Brain microvascular endothelial cell (primary cell): ENCODE measurements at regions not wholly inside any gene's neighbourhood (a gene's known extent, or its start where the extent isn't known, plus 50 kb on each side); places are given as distances from the start of the nearest gene placed in this dataset.
"Not testable (repeated sequence)": the region's sequence is repeated elsewhere in the genome, so short reads cannot be mapped to it uniquely, and the experiment has no call there.

ENCODE experiments used
- DNase-seq: peaks from one replicate; pipeline ENCODE4 v3.0.0-alpha.2; 2020
- H3K27ac ChIP-seq: fragments of 250-450 bp; sonication (Bioruptor Pico); 2 replicates; pipeline ENCODE4 v1.5.1; 2020; ENCODE audit warnings: mild to moderate bottlenecking, moderate library complexity
- H3K27me3 ChIP-seq: fragments of 250-450 bp; sonication (Bioruptor Pico); replicated peaks from 2 replicates; pipeline ENCODE4 v1.5.1; 2020; ENCODE audit warnings: mild to moderate bottlenecking
- H3K36me3 ChIP-seq: fragments of 250-450 bp; sonication (Bioruptor Pico); replicated peaks from 2 replicates; pipeline ENCODE4 v1.5.1; 2020; ENCODE audit warnings: mild to moderate bottlenecking
- H3K4me3 ChIP-seq: 2 replicates; pipeline ENCODE4 v1.5.1; 2011; ENCODE audit warnings: low read depth, mild to moderate bottlenecking, control low read depth, low read length, moderate library complexity
- in situ Hi-C: cut with HindIII; loops from 2 replicates; pipeline ENCODE4 v1.10.0; 2017; ENCODE audit warnings: low sequenced_read_pairs, low pct_ligation_motif_present
- TF ChIP-seq, protein P1 (sequence below): IDR thresholded peaks from 2 replicates; pipeline ENCODE4 v1.5.1; 2011; ENCODE audit warnings: low read depth, mild to moderate bottlenecking, moderate library complexity, low read length, control low read depth, inconsistent platforms; ENCODE audit errors: missing control alignments

DNA sequence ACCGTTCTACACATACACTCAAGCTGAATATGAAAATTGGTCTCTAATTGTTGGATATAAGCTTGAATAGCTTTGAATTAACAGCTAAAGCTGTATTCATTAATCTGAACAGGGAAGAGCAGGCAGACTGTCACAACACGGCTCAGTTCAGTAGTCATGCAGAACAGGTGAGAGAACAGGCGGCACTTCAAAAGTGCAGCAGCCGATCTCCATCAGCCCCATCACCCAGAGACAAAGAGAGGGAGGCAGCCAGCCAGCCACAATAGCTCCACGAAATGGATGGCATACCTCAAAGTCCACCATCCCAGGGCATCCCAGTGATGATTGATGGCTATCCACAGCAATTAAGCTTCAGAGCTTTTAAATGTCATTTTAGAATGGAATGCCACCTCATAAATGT, 419.2 kb downstream of the OLFM4 start:
- Histone ChIP-seq H3K36me3 (no peaks in the 10 kb centered on the region), H3K4me3 (no peak overlapping the region), H3K27ac (no peak overlapping the region), H3K27me3 (no peaks in the 10 kb centered on the region)
- TF ChIP-seq, protein P1, sequence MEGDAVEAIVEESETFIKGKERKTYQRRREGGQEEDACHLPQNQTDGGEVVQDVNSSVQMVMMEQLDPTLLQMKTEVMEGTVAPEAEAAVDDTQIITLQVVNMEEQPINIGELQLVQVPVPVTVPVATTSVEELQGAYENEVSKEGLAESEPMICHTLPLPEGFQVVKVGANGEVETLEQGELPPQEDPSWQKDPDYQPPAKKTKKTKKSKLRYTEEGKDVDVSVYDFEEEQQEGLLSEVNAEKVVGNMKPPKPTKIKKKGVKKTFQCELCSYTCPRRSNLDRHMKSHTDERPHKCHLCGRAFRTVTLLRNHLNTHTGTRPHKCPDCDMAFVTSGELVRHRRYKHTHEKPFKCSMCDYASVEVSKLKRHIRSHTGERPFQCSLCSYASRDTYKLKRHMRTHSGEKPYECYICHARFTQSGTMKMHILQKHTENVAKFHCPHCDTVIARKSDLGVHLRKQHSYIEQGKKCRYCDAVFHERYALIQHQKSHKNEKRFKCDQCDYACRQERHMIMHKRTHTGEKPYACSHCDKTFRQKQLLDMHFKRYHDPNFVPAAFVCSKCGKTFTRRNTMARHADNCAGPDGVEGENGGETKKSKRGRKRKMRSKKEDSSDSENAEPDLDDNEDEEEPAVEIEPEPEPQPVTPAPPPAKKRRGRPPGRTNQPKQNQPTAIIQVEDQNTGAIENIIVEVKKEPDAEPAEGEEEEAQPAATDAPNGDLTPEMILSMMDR: no peak
- in situ Hi-C loops: no loop called here
- DNase-seq: no peak

DNA sequence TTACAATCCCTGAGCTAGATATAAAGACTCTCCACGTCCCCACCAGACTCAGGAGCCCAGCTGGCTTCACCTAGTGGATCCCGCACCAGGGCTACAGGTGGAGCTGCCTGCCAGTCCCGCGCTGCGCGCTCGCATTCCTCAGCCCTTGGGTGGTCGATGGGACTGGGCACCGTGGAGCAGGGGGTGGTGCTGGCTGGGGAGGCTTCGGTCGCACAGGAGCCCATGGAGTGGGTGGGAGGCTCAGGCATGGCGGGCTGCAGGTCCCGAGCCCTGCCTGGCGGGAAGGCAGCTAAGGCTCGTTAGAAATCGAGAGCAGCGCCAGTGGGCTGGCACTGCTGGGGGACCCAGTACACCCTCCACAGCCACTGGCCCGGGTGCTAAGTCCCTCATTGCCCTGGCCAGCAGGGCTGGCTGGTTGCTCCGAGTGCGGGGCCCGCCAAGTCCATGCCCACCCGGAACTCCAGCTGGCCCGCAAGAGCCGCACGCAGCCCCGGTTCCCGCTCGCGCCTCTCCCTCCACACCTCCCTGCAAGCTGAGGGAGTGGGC, 423.7 kb downstream of the OLFM4 start:
- H3K27ac ChIP-seq, in situ Hi-C loops, DNase-seq, H3K4me3 ChIP-seq, H3K27me3 ChIP-seq, H3K36me3 ChIP-seq: not testable (repeated sequence)

DNA sequence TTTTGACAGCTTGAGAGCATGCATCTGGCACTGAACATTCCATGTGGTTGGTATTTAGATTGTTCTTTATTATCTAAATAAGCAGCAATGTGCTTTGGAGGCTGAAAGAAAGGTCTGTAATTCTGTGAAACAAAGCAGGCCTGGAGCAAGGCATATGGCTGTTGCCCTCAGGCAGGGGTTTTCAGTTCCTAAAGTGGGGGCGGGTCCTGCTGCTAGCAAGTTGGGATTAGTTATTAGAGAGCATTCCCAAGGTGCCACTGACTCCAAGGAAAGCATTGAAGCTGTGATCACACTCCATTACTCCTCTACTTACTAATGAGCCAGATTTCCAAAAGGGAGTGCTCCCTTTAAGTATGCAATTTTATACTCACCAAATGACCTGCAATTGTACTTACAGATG, 432.2 kb downstream of the OLFM4 start:
- Histone ChIP-seq H3K36me3 (no peaks in the 10 kb centered on the region), H3K27me3 (no peaks in the 10 kb centered on the region), H3K27ac (no peak overlapping the region), H3K4me3 (no peak overlapping the region)
- DNase-seq: no peak
- TF ChIP-seq, protein P1: no peak
- in situ Hi-C loops: no loop called here

DNA sequence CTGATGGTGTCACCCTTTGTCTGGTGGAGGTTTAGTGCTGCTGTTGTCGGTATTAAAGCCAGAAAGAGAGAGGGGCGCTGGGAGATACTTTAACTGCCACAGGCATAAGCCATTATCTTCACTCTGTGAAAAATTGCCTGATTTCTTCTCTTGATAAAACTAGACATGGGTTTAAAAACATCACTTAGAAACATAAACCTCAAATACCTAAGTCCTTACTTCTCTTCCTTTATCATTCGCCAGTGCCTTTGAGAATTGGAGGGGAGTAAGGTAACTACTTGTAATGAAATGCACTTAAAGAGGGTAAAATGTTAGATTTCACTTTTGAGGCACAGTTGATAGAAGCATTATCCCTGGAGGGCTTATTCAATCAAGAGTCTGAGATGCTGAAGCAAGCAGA, 434.5 kb downstream of the OLFM4 start:
- in situ Hi-C loops: no loop called here
- Histone ChIP-seq H3K36me3 (no peaks in the 10 kb centered on the region), H3K27me3 (no peaks in the 10 kb centered on the region), H3K27ac (no peak overlapping the region), H3K4me3 (no peak overlapping the region)
- no peak for DNase-seq
- TF ChIP-seq, protein P1: no peak

DNA sequence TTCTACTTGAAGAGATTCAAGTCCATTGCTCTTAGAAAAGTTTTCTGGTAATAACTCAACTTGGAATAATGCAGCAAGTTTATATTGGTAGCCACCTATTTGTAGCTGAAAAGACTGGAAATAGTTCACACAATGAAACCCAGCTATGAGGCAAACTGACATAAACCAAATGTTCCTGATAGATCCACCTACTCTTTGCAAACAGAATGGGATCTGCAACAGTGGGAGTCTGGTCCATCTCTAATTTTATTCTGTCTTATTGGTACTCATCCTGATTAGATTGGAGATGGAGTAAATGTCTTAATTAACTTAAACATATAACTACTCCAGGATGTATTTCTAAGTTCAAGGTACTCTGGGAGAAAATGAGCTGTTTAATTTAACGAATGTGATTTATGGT, 438.0 kb downstream of the OLFM4 start:
- TF ChIP-seq, protein P1: no peak

DNA sequence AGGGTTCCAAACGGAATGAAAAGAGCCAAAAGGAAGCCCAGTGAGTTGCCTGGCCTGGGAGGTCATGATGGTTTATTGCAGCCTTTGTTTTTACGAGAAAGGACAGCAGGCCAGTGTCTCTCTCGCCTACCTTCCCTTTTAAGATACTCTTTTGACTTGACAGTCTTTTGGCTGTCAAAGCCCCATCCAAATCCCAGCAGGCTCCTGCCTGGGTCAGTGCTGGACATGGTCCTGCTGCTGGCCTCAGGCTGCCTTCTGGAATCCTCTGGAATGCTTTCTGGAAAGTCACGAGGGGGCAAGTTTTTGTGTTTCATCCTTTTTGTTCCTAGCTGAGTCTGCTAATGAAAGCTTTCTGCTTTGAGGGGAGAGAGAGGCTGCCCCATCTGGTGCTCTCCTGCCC, 444.8 kb downstream of the OLFM4 start:
- H3K4me3 ChIP-seq: no peak overlapping the region
- in situ Hi-C loops: no loop called here
- H3K27ac ChIP-seq: no peak overlapping the region
- H3K36me3 ChIP-seq: no peaks in the 10 kb centered on the region
- TF ChIP-seq, protein P1: no peak
- no peak for DNase-seq
- no peaks in the 10 kb centered on the region for H3K27me3 ChIP-seq

More for the DNA sequence above, 438.0 kb downstream of the OLFM4 start:
- H3K36me3 ChIP-seq: no peaks in the 10 kb centered on the region
- no peak overlapping the region for H3K4me3 ChIP-seq
- no peak for DNase-seq
- no peaks in the 10 kb centered on the region for H3K27me3 ChIP-seq
- in situ Hi-C loops: no loop called here
- no peak overlapping the region for H3K27ac ChIP-seq
